SK-N-SH treated with all-trans-retinoic acid at 6 μM for 48 hours (cell line): ENCODE measurements at regions not wholly inside any gene's neighbourhood (a gene's known extent, or its start where the extent isn't known, plus 50 kb on each side); places are given as distances from the start of the nearest gene placed in this dataset.

Experiments used
- ATAC-seq: fragments of 200-7000 bp; cut with Tn5 transposase; 3 replicates; pipeline ENCODE4 v1.9.1; 2020; ENCODE audit warnings: mild to moderate bottlenecking, moderate library complexity
- ARNTL ChIP-seq: fragments of 450-650 bp; formaldehyde crosslinking; IDR thresholded peaks from 2 replicates; pipeline ENCODE4 v1.5.0; 2020; ENCODE audit warnings: low read depth, mild to moderate bottlenecking, moderate library complexity, borderline replicate concordance
- BACH2 ChIP-seq: fragments of 250-450 bp; sonication (Bioruptor Pico); IDR thresholded peaks from 2 replicates; pipeline ENCODE4 v1.9.0; 2021; ENCODE audit warnings: mild to moderate bottlenecking, borderline replicate concordance
- CSDC2 ChIP-seq: fragments of 250-450 bp; sonication (Bioruptor Pico); IDR thresholded peaks from 2 replicates; pipeline ENCODE4 v1.5.0; 2020; ENCODE audit warnings: mild to moderate bottlenecking, moderate library complexity
- GLIS3 ChIP-seq: fragments of 250-450 bp; sonication (Bioruptor Pico); IDR thresholded peaks from 2 replicates; pipeline ENCODE4 v1.5.0; 2020; ENCODE audit warnings: mild to moderate bottlenecking, moderate library complexity
- ISL1 ChIP-seq: fragments of 250-450 bp; sonication (Bioruptor Pico); IDR thresholded peaks from 2 replicates; pipeline ENCODE4 v2.1.2; 2022; ENCODE audit warnings: mild to moderate bottlenecking, moderate library complexity
- OSR1 ChIP-seq: fragments of 250-450 bp; sonication (Bioruptor Pico); IDR thresholded peaks from 2 replicates; pipeline ENCODE4 v1.8.0; 2022; ENCODE audit warnings: moderate library complexity, mild to moderate bottlenecking, inconsistent platforms
- PATZ1 ChIP-seq: fragments of 250-450 bp; sonication (Bioruptor Pico); IDR thresholded peaks from 2 replicates; pipeline ENCODE4 v1.8.0; 2020; ENCODE audit warnings: mild to moderate bottlenecking, moderate library complexity, borderline replicate concordance
- POU6F1 ChIP-seq: fragments of 250-450 bp; sonication (Bioruptor Pico); IDR thresholded peaks from 2 replicates; pipeline ENCODE4 v1.8.0; 2021; ENCODE audit warnings: low read depth, mild to moderate bottlenecking, moderate library complexity, borderline replicate concordance
- PPARA ChIP-seq: fragments of 250-450 bp; sonication (Bioruptor Pico); IDR thresholded peaks from 2 replicates; pipeline ENCODE4 v1.5.0; 2020; ENCODE audit warnings: mild to moderate bottlenecking, borderline replicate concordance
- RARB ChIP-seq: fragments of 250-450 bp; sonication (Bioruptor Pico); IDR thresholded peaks from 2 replicates; pipeline ENCODE4 v1.8.0; 2021; ENCODE audit warnings: mild to moderate bottlenecking, moderate library complexity
- SNAI2 ChIP-seq: fragments of 250-450 bp; sonication (Bioruptor Pico); IDR thresholded peaks from 2 replicates; pipeline ENCODE4 v1.5.0; 2020; ENCODE audit warnings: mild to moderate bottlenecking, moderate library complexity
- TCF4 ChIP-seq: fragments of 250-450 bp; sonication (Bioruptor Pico); IDR thresholded peaks from 2 replicates; pipeline ENCODE4 v1.8.0; 2021; ENCODE audit warnings: mild to moderate bottlenecking, moderate library complexity, borderline replicate concordance
- TOX ChIP-seq: fragments of 250-450 bp; sonication (Bioruptor Pico); IDR thresholded peaks from 2 replicates; pipeline ENCODE4 v1.8.0; 2021; ENCODE audit warnings: mild to moderate bottlenecking, moderate library complexity, borderline replicate concordance
- TSHZ2 ChIP-seq: fragments of 250-450 bp; sonication (Bioruptor Pico); IDR thresholded peaks from 2 replicates; pipeline ENCODE4 v1.5.0; 2020; ENCODE audit warnings: mild to moderate bottlenecking, moderate library complexity
- ZFP3 ChIP-seq: fragments of 250-450 bp; sonication (Bioruptor Pico); IDR thresholded peaks from 2 replicates; pipeline ENCODE4 v1.5.0; 2020; ENCODE audit warnings: mild to moderate bottlenecking, moderate library complexity
- ZFP30 ChIP-seq: fragments of 450-650 bp; formaldehyde crosslinking; IDR thresholded peaks from 2 replicates; pipeline ENCODE4 v1.5.0; 2022; ENCODE audit warnings: mild to moderate bottlenecking, moderate library complexity
- ZNF565 ChIP-seq: fragments of 450-650 bp; formaldehyde crosslinking; conservative IDR thresholded peaks from 2 replicates; pipeline ENCODE4 v1.5.0; 2020; ENCODE audit warnings: low read depth, mild to moderate bottlenecking, moderate library complexity
- ZNF70 ChIP-seq: fragments of 450-650 bp; formaldehyde crosslinking; IDR thresholded peaks from 2 replicates; pipeline ENCODE4 v1.5.0; 2020; ENCODE audit warnings: mild to moderate bottlenecking, moderate library complexity
- TF ChIP-seq, protein P1 (sequence below): fragments of 250-450 bp; sonication (Bioruptor Pico); IDR thresholded peaks from 2 replicates; pipeline ENCODE4 v1.5.1; 2021; ENCODE audit warnings: mild to moderate bottlenecking, moderate library complexity
- TF ChIP-seq, protein P2 (sequence below): fragments of 250-450 bp; sonication (Bioruptor Pico); IDR thresholded peaks from 2 replicates; pipeline ENCODE4 v1.5.1; 2020; ENCODE audit warnings: low read depth, mild to moderate bottlenecking, moderate library complexity

GRCh38 chr19:28936001-28936400, 276.9 kb downstream of the UQCRFS1 start:
- TF ChIP-seq CSDC2 (CRISPR knock-in tag) (no peak), TSHZ2 (CRISPR knock-in tag) (no peak), PATZ1 (CRISPR knock-in tag) (no peak), ZNF70 (CRISPR knock-in tag) (no peak), OSR1 (CRISPR knock-in tag) (no peak), TOX (CRISPR knock-in tag) (no peak), POU6F1 (no peak), GLIS3 (CRISPR knock-in tag) (no peak)
- TF ChIP-seq, protein P1, sequence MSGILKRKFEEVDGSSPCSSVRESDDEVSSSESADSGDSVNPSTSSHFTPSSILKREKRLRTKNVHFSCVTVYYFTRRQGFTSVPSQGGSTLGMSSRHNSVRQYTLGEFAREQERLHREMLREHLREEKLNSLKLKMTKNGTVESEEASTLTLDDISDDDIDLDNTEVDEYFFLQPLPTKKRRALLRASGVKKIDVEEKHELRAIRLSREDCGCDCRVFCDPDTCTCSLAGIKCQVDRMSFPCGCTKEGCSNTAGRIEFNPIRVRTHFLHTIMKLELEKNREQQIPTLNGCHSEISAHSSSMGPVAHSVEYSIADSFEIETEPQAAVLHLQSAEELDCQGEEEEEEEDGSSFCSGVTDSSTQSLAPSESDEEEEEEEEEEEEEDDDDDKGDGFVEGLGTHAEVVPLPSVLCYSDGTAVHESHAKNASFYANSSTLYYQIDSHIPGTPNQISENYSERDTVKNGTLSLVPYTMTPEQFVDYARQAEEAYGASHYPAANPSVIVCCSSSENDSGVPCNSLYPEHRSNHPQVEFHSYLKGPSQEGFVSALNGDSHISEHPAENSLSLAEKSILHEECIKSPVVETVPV (CRISPR knock-in tag) = no peak

DNA sequence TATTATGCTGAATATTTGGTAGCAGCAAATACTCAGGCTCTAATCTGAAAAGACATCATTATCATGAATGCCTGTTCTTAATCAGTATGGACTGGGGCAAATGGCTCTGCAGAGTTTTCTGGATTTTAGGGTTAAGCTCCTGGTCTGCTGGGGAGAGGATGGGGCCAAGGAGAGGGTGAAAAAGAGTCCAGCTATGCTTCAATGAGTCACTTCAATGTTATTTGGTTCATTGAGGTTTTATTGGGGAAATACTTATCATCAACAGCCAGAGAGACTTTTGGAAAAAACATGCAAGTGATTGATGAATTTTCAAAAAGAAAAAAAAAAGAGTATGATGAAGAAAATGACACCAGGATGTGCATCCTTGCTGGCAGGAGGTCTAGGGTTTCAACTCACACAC, 278.3 kb downstream of the UQCRFS1 start:
- TF ChIP-seq BACH2 (no peak), ZNF565 (CRISPR knock-in tag) (no peak), RARB (CRISPR knock-in tag) (no peak), GLIS3 (CRISPR knock-in tag) (no peak), ZFP3 (CRISPR knock-in tag) (no peak), ZFP30 (CRISPR knock-in tag) (no peak), TCF4 (CRISPR knock-in tag) (no peak)
- no peak for ATAC-seq

More at GRCh38 chr19:28936001-28936400, 276.9 kb downstream of the UQCRFS1 start:
- no peak for ATAC-seq

GRCh38 chr19:28933039-28933438, 279.9 kb downstream of the UQCRFS1 start:
- ATAC-seq = no peak
- TF ChIP-seq ZNF565 (CRISPR knock-in tag) (no peak), SNAI2 (no peak), PPARA (CRISPR knock-in tag) (no peak), RARB (CRISPR knock-in tag) (no peak)

DNA sequence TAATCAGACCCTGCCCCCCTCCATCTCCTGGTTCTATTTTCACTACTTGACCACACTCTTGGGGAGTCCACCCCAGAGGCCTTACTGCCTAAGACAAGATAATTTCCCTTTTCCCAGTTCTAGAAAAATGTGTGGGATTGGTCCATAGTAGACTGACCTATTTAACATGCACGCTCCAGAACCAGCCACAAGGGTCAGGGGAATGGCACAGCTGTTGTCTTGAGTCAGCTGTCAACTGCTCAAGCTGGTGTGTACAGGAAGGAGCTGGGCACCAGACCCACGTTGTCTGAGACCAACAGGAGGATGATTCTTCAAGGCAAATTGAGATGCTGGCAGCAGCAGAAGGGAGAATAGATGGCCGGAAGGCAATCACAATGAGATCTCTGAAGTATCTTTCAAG, 280.5 kb downstream of the UQCRFS1 start:
- TF ChIP-seq TCF4 (CRISPR knock-in tag) = no peak
- TF ChIP-seq ZFP3 (CRISPR knock-in tag) = no peak
- TF ChIP-seq ISL1 (CRISPR knock-in tag) = no peak
- TF ChIP-seq CSDC2 (CRISPR knock-in tag) = no peak
- no peak for TF ChIP-seq BACH2
- no peak for TF ChIP-seq TOX (CRISPR knock-in tag)
- TF ChIP-seq RARB (CRISPR knock-in tag) = no peak
- TF ChIP-seq POU6F1 = no peak
- TF ChIP-seq GLIS3 (CRISPR knock-in tag) = no peak
- no peak for TF ChIP-seq ARNTL (CRISPR knock-in tag)
- TF ChIP-seq ZNF565 (CRISPR knock-in tag) = no peak
- TF ChIP-seq SNAI2 = no peak
- TF ChIP-seq PPARA (CRISPR knock-in tag) = no peak
- TF ChIP-seq, protein P2, sequence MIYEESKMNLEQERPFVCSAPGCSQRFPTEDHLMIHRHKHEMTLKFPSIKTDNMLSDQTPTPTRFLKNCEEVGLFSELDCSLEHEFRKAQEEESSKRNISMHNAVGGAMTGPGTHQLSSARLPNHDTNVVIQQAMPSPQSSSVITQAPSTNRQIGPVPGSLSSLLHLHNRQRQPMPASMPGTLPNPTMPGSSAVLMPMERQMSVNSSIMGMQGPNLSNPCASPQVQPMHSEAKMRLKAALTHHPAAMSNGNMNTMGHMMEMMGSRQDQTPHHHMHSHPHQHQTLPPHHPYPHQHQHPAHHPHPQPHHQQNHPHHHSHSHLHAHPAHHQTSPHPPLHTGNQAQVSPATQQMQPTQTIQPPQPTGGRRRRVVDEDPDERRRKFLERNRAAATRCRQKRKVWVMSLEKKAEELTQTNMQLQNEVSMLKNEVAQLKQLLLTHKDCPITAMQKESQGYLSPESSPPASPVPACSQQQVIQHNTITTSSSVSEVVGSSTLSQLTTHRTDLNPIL (CRISPR knock-in tag) = no peak
- TF ChIP-seq, all 23 proteins: peak for 0
- ATAC-seq = no peak
